AG04450 (cell line): ENCODE measurements at regions not wholly inside any gene's neighbourhood (a gene's known extent, or its start where the extent isn't known, plus 50 kb on each side); places are given as distances from the start of the nearest gene placed in this dataset.

ENCODE experiments used
- CTCF ChIA-PET: fragments of 300-600, 350-600 bp; formaldehyde crosslinking; extraction: SDS; loops from one replicate; lab custom pipeline; 2022; ENCODE audit warnings: antibody characterized with exemption, inconsistent platforms; lab: Charles Lee
- POLR2A ChIA-PET: fragments of 350-600 bp; formaldehyde crosslinking; extraction: SDS; loops from one replicate; lab custom pipeline; 2021; ENCODE audit warnings: antibody characterized with exemption, inconsistent platforms; lab: Yijun Ruan, JAX
- DNase-seq: peaks from one replicate; pipeline ENCODE4 v3.0.0-alpha.2; 2011; ENCODE audit warnings: low read depth, low spot score
- H3K27ac ChIP-seq: one replicate; pipeline ENCODE4 v1.5.1; 2012; ENCODE audit warnings: low read depth, low read length, control low read depth
- H3K27me3 ChIP-seq: one replicate; pipeline ENCODE4 v1.6.0; 2012; ENCODE audit warnings: low read length; ENCODE audit not compliant: control insufficient read depth, insufficient read depth
- H3K4me3 ChIP-seq: 2 replicates; pipeline ENCODE4 v1.5.1; 2011; ENCODE audit warnings: mild to moderate bottlenecking, low read depth, low read length, control low read depth
- H3K9me3 ChIP-seq: 2 replicates; pipeline ENCODE4 v1.5.1; 2012; ENCODE audit warnings: low read length; ENCODE audit not compliant: control insufficient read depth, insufficient read depth
- TF ChIP-seq, protein P1 (sequence below): IDR thresholded peaks from 2 replicates; pipeline ENCODE4 v1.5.1; 2011; ENCODE audit warnings: low read depth, low read length, control low read depth, inconsistent platforms

DNA sequence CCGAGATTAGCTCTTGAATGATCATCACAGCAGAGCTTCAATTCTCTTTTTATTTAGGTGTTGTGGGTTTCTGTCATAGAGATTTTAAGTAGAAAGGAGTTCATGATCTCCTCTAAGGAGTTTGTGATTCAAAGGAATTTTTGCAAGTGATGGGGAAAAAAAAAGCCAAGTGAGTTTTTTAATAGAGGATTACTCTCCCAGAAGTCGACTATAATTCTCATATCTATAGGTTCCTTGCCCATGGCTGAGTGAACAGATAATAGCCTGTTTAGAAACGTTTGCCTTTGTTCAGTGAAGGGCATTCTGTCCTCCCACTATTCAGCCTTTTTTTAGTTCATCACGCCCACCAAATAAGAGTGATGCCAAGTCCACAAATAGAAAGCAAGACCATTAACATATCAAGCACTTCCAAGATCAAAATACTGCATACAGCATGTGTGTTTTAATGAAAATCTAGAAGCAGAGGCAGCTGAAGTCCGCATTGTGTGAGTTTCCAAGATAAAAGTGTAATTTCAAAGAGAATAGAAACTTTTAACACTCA, 398.4 kb upstream of the CNTN3 start:
- CTCF ChIA-PET: no interaction called here

GRCh38 chr3:75014008-75014407, 399.5 kb upstream of the CNTN3 start:
- H3K27ac ChIP-seq: no peak overlapping the region
- DNase-seq: no peak
- CTCF ChIA-PET: no interaction called here
- no peaks in the 10 kb centered on the region for H3K9me3 ChIP-seq
- TF ChIP-seq, protein P1, sequence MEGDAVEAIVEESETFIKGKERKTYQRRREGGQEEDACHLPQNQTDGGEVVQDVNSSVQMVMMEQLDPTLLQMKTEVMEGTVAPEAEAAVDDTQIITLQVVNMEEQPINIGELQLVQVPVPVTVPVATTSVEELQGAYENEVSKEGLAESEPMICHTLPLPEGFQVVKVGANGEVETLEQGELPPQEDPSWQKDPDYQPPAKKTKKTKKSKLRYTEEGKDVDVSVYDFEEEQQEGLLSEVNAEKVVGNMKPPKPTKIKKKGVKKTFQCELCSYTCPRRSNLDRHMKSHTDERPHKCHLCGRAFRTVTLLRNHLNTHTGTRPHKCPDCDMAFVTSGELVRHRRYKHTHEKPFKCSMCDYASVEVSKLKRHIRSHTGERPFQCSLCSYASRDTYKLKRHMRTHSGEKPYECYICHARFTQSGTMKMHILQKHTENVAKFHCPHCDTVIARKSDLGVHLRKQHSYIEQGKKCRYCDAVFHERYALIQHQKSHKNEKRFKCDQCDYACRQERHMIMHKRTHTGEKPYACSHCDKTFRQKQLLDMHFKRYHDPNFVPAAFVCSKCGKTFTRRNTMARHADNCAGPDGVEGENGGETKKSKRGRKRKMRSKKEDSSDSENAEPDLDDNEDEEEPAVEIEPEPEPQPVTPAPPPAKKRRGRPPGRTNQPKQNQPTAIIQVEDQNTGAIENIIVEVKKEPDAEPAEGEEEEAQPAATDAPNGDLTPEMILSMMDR: no peak
- H3K4me3 ChIP-seq: no peak overlapping the region
- POLR2A ChIA-PET: no interaction called here
- no peaks in the 10 kb centered on the region for H3K27me3 ChIP-seq

More for the DNA sequence above, 398.4 kb upstream of the CNTN3 start:
- no peak overlapping the region for H3K4me3 ChIP-seq
- POLR2A ChIA-PET: no interaction called here
- H3K27me3 ChIP-seq: no peaks in the 10 kb centered on the region
- H3K27ac ChIP-seq: no peak overlapping the region
- no peaks in the 10 kb centered on the region for H3K9me3 ChIP-seq
- DNase-seq: no peak
- TF ChIP-seq, protein P1: no peak

DNA sequence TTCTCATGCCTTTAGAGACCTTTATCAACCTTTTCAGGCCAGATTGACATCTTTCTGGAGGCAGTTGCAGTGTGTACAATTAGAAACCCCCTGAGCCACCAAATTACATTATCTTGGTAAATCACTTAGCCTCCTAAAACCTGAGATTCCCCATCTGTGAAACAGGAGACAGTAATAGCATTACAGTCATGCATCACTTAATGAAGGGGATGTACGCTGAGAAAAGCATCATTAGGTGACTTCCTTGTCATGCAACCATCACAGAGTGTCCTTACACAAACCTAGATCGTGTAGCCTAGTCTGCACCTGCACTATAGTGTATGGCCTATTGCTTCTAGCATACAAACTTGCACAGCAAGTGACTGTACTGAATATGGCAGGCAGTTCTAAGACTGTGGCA, 400.8 kb upstream of the CNTN3 start:
- Histone ChIP-seq H3K27me3 (no peaks in the 10 kb centered on the region), H3K4me3 (no peak overlapping the region), H3K9me3 (no peaks in the 10 kb centered on the region), H3K27ac (no peak overlapping the region)
- CTCF ChIA-PET: no interaction called here
- TF ChIP-seq, protein P1: no peak
- no peak for DNase-seq
- POLR2A ChIA-PET: no interaction called here

DNA sequence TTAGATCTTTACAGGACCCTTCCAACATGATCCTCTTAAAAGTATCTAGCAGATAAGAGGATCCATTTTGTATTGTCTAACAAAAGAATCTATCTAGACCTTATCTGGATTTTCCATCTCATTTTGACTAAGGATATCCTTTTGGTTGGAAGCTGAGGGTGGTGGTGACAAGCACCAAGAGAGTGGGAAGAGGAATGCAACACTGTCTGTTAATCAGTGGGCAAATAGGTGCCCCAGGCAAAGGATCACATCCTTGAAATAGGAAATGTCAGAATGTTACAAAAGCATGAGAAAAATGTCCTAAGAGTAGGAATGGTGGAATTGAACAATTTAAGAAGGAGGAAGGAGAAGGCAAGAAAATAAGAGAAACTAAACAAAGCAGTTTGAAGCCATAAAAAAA, 420.7 kb upstream of the CNTN3 start:
- TF ChIP-seq, protein P1: no peak
- Histone ChIP-seq H3K4me3 (no peak overlapping the region), H3K27ac (no peak overlapping the region), H3K27me3 (no peaks in the 10 kb centered on the region), H3K9me3 (no peaks in the 10 kb centered on the region)
- ChIA-PET CTCF (no interaction called here), POLR2A (no interaction called here)
- DNase-seq: no peak

- TF ChIP-seq, protein P1: no peak
- CTCF ChIA-PET: no interaction called here
These were observed 428.5 kb upstream of the CNTN3 start for GRCh38 chr3:75042941-75043340.

More at GRCh38 chr3:75042941-75043340, 428.5 kb upstream of the CNTN3 start:
- H3K9me3 ChIP-seq: no peaks in the 10 kb centered on the region; the same call in 1 of the 2 replicates
- POLR2A ChIA-PET: no interaction called here
- no peak overlapping the region for H3K27ac ChIP-seq
- no peak for DNase-seq
- H3K4me3 ChIP-seq: no peak overlapping the region
- H3K27me3 ChIP-seq: no peaks in the 10 kb centered on the region
